ENCODE measurements at regions not wholly inside any gene's neighbourhood (a gene's known extent, or its start where the extent isn't known, plus 50 kb on each side); places are given as distances from the start of the nearest gene placed in this dataset.
"Not testable (repeated sequence)": the region's sequence is repeated elsewhere in the genome, so short reads cannot be mapped to it uniquely, and the experiment has no call there.

GRCh38 chr10:62972103-62972502 is 155.9 kb upstream of the EGR2 start:
- Histone ChIP-seq H3K36me3 (no peaks in the 10 kb centered on the region), H3K4me3 (no peak overlapping the region), H3K27me3 (peaks cover 7% of the 10 kb centered on the region; the same call in 1 of the 2 replicates), H3K9me3 (no peaks in the 10 kb centered on the region; the same call in 1 of the 2 replicates)
- DNase-seq: no peak

GRCh38 chr10:62964026-62964425 is 147.9 kb upstream of the EGR2 start:
- no peak for DNase-seq
- H3K27me3 ChIP-seq: 0 out of 2 replicates have a peak, but pooled peaks cover 2% of the 10 kb centered on the region
- no peaks in the 10 kb centered on the region for H3K36me3 ChIP-seq
- H3K9me3 ChIP-seq: no peaks in the 10 kb centered on the region
- H3K4me3 ChIP-seq: no peak overlapping the region

- no peak for DNase-seq
- Histone ChIP-seq H3K4me3 (no peak overlapping the region), H3K9me3 (no peaks in the 10 kb centered on the region), H3K36me3 (no peaks in the 10 kb centered on the region), H3K27me3 (0 out of 2 replicates have a peak, but pooled peaks cover 2% of the 10 kb centered on the region)
Measured at GRCh38 chr10:62961951-62962523, 145.9 kb upstream of the EGR2 start.

GRCh38 chr10:62960416-62960815 is 144.2 kb upstream of the EGR2 start:
- H3K9me3 ChIP-seq: no peaks in the 10 kb centered on the region
- DNase-seq: no peak
- H3K27me3 ChIP-seq: 0 out of 2 replicates have a peak, but pooled peaks cover 2% of the 10 kb centered on the region
- H3K36me3 ChIP-seq: no peaks in the 10 kb centered on the region
- no peak overlapping the region for H3K4me3 ChIP-seq

DNA sequence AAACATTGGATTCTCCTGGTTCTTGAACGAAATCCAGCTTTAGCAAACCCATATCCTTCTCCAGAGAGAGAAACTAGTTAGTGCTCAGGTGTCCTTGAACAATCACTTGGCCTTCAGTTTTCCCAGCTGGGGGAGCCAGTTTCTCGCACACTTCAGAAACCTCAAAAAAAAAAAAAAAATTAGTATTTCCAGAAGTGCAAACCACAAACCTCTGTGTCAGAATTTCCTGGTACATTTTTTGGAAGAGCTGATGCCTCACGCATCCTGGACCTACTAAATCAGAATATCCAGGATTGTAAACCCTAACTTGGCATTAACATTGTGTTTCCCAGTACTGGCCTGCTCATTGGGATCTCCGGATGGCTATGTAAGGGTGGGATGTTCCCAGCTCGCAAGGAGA is 143.4 kb upstream of the EGR2 start:
- no peak for DNase-seq
- Histone ChIP-seq H3K36me3 (no peaks in the 10 kb centered on the region), H3K9me3 (no peaks in the 10 kb centered on the region), H3K4me3 (no peak overlapping the region), H3K27me3 (0 out of 2 replicates have a peak, but pooled peaks cover 2% of the 10 kb centered on the region)

- Histone ChIP-seq H3K9me3 (no peaks in the 10 kb centered on the region), H3K4me3 (no peak overlapping the region), H3K27me3 (0 out of 2 replicates have a peak, but pooled peaks cover 2% of the 10 kb centered on the region), H3K36me3 (no peaks in the 10 kb centered on the region)
- no peak for DNase-seq
Measured at GRCh38 chr10:62958980-62959379, 142.8 kb upstream of the EGR2 start.

DNA sequence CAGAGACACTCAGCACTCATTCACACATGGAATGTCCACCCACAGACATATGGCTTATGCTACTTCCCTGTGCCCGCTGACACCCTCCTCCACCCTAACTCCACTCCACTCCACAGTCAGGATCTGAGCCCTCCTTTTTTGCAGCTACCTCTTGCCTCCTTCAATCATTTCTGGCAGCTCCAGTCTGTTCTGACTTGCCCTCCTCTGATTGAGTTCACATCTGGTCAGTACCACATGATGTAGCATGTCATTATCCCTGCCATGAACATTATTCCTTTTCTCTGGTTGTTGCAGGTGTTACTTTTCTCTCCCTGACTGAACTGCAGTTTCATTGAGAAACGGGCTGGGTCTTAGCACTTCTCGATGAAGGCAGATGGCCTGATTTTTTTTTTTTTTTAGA is 130.1 kb upstream of the EGR2 start:
- H3K36me3 ChIP-seq: no peaks in the 10 kb centered on the region
- no peaks in the 10 kb centered on the region for H3K9me3 ChIP-seq
- H3K27me3 ChIP-seq: no peaks in the 10 kb centered on the region
- no peak overlapping the region for H3K4me3 ChIP-seq
- no peak for DNase-seq

DNA sequence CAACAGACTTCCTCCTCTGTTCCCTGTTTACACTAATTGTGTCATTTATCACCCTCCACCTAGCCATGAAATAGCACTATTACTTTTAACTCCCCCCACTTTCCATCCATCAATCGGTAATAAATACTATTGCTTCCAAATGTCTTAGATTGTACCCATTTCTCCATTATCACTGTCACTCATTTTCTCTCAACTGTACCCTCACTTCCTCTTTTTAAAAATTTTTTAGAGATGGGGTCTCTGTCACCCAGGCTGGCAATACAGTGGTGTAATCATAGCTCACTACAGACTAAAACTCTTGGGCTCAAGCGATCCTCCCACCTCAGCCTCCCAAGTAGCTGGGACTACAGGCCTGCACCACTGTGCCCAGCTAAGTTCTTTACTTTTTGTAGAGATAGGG is 123.5 kb upstream of the EGR2 start:
- H3K27me3 ChIP-seq: no peaks in the 10 kb centered on the region
- no peaks in the 10 kb centered on the region for H3K9me3 ChIP-seq
- H3K36me3 ChIP-seq: no peaks in the 10 kb centered on the region
- no peak overlapping the region for H3K4me3 ChIP-seq
- no peak for DNase-seq

- Histone ChIP-seq H3K27me3 (no peaks in the 10 kb centered on the region), H3K4me3 (no peak overlapping the region), H3K9me3 (no peaks in the 10 kb centered on the region), H3K36me3 (no peaks in the 10 kb centered on the region)
- no peak for DNase-seq
Measured at GRCh38 chr10:62938672-62939071, 122.5 kb upstream of the EGR2 start.

- no peak for DNase-seq
- H3K27me3 ChIP-seq: no peaks in the 10 kb centered on the region
- no peak overlapping the region for H3K4me3 ChIP-seq
- no peaks in the 10 kb centered on the region for H3K36me3 ChIP-seq
- H3K9me3 ChIP-seq: no peaks in the 10 kb centered on the region
Measured at GRCh38 chr10:62937674-62938073, 121.5 kb upstream of the EGR2 start.

- no peak overlapping the region for H3K4me3 ChIP-seq
- H3K36me3 ChIP-seq: no peaks in the 10 kb centered on the region
- no peak for DNase-seq
- H3K27me3 ChIP-seq: no peaks in the 10 kb centered on the region
- H3K9me3 ChIP-seq: no peaks in the 10 kb centered on the region
Measured at GRCh38 chr10:62935022-62935421, 118.9 kb upstream of the EGR2 start.

GRCh38 chr10:62934258-62934657 is 118.1 kb upstream of the EGR2 start:
- DNase-seq: no peak
- no peaks in the 10 kb centered on the region for H3K36me3 ChIP-seq
- no peaks in the 10 kb centered on the region for H3K27me3 ChIP-seq
- H3K9me3 ChIP-seq: no peaks in the 10 kb centered on the region
- no peak overlapping the region for H3K4me3 ChIP-seq

GRCh38 chr10:62928763-62929162 is 112.6 kb upstream of the EGR2 start:
- not testable (repeated sequence) for H3K27me3 ChIP-seq, DNase-seq, H3K9me3 ChIP-seq, H3K36me3 ChIP-seq, H3K4me3 ChIP-seq

DNA sequence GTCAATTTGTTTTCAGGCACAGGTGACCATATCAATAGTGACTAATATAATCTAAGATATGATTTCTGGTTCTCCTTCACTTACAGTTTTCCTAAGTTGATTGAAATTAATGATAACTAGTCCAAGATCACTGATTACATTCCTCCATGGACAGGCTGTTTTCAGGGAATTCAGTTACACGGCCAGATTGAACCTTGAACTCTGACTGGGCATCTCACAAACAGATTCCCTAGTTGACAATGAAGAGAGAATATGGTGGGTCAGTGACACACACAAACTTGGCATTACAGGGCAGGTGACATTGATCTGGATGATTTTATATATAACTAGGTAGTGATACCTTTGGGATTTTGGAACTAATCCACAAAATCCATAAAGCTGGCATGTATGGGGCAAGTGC is 110.2 kb upstream of the EGR2 start:
- no peak for DNase-seq
- Histone ChIP-seq H3K36me3 (no peaks in the 10 kb centered on the region), H3K9me3 (no peaks in the 10 kb centered on the region), H3K27me3 (no peaks in the 10 kb centered on the region), H3K4me3 (no peak overlapping the region)

GRCh38 chr10:62924344-62924748 is 108.2 kb upstream of the EGR2 start:
- H3K9me3 ChIP-seq: no peaks in the 10 kb centered on the region
- H3K27me3 ChIP-seq: no peaks in the 10 kb centered on the region
- no peaks in the 10 kb centered on the region for H3K36me3 ChIP-seq
- H3K4me3 ChIP-seq: no peak overlapping the region
- no peak for DNase-seq

DNA sequence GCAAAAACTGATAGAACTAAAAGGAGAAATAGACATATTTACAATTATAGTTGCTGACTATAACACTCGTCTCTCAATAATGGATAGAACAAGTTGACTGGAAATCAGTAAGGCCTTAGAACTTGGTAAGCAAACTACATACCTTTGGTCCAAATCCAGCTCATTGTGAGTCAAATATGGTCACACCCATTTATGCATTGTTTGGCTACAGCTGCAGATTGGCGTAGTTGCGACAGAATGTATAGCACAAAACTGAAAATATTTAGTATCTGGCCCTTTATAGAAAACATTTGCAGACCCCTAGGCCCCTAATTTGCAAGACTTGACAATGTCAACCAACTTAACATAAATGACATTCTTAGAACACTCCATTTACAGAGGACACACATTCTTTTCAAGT is 103.6 kb upstream of the EGR2 start:
- H3K4me3 ChIP-seq: no peak overlapping the region
- H3K36me3 ChIP-seq: no peaks in the 10 kb centered on the region
- H3K9me3 ChIP-seq: no peaks in the 10 kb centered on the region
- H3K27me3 ChIP-seq: no peaks in the 10 kb centered on the region
- DNase-seq: no peak

DNA sequence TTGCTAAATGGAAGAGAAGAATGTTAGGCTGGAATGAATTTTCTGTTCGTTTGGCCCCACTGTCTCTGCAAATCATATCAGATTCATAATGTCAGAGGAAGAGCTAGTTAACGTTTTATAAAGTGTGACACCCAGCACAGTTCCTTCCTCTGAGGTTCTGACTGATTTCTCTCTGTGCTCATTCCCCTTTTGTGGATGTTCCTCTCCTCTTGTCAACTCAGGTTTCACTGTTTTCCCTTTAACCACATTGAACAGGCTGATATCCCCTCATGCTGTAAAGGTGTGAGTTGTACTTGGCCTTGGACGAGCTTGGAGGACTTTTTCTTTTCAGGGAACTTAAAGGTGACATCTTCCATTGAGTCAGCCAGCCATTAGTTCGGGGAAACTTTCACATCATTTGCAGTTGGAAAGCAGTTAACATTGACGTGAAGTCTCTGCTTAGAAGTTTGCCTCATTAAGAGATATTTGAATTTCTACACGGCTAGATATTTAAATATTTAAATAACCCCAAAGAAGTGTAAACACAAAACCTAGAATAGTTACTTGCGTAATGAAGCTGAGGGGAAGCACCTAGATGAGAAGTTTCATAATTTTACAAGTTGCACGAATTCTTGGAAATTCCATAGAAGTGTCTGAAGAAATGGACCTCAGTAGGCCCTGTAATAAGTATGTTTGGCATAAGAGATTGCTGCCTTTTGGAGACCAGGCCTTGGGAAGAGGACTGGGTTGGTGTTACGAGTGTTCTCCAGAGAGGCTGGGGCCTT is 101.5 kb upstream of the EGR2 start:
- no peaks in the 10 kb centered on the region for H3K36me3 ChIP-seq
- H3K27me3 ChIP-seq: no peaks in the 10 kb centered on the region
- no peaks in the 10 kb centered on the region for H3K9me3 ChIP-seq
- no peak for DNase-seq
- H3K4me3 ChIP-seq: no peak overlapping the region

DNA sequence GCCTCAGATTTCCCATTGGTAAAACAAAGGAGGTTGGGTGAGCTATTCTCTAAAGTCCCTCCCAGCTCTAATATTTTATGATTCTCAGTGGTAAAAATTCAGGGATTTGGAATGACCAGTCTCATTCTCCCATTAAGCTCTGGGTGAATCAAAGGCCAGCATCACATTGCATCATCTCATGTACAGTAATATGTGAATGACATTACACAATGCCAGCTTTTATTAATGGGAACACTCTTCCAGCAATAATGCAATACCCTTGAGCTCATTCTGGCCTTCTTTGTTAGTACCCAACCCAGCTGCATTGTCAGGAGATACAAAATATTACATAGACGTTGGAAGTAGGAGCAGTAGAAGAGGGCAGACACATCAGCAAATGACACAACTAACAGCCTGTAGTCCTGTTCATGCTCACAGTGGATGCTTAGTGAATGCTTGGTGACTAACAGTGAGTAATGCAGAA is 100.0 kb upstream of the EGR2 start:
- DNase-seq: peak; percentile 25
- Histone ChIP-seq H3K27me3 (no peaks in the 10 kb centered on the region), H3K36me3 (no peaks in the 10 kb centered on the region), H3K4me3 (no peak overlapping the region), H3K9me3 (no peaks in the 10 kb centered on the region)

Data from MG63 (cell line).